Epithelial cell of esophagus (primary cell): ENCODE measurements at regions not wholly inside any gene's neighbourhood (a gene's known extent, or its start where the extent isn't known, plus 50 kb on each side); places are given as distances from the start of the nearest gene placed in this dataset.
A peak's percentile ranks its signal among the peaks of the same experiment; 100 is the strongest.

Experiments
- DNase-seq: peaks from one replicate; pipeline ENCODE4 v3.0.0; 2010; ENCODE audit warnings: low read depth
- H3K4me3 ChIP-seq: 2 replicates; pipeline ENCODE4 v1.5.1; 2011; ENCODE audit warnings: mild to moderate bottlenecking, low read length, control low read depth
- TF ChIP-seq, protein P1 (sequence below): IDR thresholded peaks from 2 replicates; pipeline ENCODE4 v1.5.1; 2011; ENCODE audit warnings: low read depth, mild to moderate bottlenecking, low read length, control low read depth, inconsistent platforms; ENCODE audit not compliant: insufficient read depth; ENCODE audit errors: missing control alignments

DNA sequence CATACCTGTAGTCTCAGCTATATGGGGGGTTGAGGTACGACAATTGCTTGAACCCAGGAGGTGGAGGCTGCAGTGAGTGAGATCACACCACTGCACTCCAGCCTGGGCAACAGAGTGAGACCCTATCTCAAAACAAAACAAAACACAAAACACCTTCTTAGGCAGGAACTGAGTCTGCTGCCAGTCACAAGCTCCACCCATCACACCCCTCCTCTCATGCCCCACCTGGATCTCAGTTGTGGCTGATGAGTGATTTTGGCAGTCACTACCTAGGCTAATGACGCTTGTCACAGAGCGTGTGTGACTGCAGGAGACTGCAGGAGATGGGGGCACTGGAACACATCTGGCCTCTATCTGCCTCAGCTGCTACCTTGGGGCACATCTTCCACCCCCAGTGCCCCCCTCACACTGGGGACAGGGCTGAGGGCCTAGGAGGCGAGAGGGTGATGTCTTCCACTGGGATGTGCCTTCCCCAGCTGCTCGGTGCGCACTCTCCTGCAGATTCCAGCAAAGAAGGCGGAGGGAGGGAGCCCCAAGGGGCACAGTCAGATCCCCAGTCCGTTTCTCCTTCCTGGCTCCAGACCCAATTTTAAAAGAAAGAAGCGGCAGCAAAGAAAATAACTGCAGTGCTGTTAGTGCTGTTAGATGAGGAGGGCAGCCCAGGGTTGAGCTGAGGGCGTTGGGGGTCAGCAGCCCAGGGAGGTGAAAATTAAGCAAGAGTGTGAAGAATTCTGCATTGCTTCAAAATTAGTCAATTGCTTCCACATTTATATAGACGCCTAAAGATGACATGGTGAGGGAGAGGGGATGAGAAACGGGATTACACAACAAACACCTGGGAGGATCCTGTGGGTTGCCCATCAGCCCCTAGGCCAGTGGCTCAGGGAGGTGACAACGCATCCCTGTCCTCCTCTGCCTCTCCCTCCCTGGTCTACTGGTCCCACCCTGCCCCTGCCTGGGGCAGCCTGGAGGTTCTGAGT lies 143.6 kb upstream of the HAAO start:
- no peak overlapping the region for H3K4me3 ChIP-seq
- peak; percentile 69 for DNase-seq
- TF ChIP-seq, protein P1, sequence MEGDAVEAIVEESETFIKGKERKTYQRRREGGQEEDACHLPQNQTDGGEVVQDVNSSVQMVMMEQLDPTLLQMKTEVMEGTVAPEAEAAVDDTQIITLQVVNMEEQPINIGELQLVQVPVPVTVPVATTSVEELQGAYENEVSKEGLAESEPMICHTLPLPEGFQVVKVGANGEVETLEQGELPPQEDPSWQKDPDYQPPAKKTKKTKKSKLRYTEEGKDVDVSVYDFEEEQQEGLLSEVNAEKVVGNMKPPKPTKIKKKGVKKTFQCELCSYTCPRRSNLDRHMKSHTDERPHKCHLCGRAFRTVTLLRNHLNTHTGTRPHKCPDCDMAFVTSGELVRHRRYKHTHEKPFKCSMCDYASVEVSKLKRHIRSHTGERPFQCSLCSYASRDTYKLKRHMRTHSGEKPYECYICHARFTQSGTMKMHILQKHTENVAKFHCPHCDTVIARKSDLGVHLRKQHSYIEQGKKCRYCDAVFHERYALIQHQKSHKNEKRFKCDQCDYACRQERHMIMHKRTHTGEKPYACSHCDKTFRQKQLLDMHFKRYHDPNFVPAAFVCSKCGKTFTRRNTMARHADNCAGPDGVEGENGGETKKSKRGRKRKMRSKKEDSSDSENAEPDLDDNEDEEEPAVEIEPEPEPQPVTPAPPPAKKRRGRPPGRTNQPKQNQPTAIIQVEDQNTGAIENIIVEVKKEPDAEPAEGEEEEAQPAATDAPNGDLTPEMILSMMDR: no peak

DNA sequence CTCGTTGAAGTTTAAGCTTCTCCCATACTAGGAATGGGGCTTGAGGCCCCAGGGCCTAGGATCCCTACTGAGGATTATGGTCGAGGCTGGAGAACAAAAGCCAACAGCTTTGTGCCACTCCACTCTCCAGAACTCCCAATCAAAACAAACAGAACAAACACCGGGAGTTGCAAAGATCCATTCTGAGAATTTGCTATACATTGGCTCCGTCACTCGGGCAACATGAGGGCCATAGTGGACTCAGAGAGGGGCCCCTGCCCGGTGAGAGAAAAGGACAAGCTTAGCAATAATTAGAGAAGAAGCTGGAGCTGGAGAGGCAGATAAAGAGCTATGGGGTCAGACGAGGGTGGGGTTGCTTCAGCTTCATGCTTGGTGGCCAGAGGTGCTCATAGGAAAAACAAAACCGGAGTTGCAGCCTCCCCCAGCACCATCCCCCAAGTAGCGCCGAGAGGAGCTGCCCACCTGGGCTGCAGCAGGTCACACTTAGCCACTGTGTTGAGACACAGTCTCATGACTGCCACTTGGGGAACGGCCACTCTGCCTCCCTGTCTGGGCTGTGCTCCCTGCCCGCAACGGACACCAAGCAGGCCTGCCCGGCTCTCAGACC lies 142.3 kb upstream of the HAAO start:
- H3K4me3 ChIP-seq: no peak overlapping the region
- no peak for DNase-seq
- TF ChIP-seq, protein P1: no peak

DNA sequence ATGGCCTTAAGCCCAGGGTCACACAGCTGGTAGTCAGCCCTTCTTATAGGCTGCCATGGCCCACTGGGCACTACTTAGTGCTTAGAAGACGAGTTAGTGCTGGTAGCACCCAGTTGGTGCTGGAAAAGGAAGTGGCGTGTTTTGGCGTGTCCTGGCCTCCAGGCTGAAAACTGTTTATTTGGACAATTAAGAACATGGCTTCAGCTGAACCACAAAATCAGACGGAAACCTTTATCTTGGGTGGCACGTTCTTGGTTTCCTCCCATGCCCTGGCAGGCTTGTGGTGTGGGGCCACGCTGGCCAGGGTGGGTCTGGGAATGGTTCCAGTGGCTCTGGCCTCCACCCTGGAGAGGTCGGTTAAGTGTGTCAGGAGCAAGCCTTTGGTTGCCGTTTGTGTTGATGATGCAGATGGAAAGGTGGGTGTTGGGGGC lies 141.5 kb upstream of the HAAO start:
- no peak overlapping the region for H3K4me3 ChIP-seq
- TF ChIP-seq, protein P1: no peak
- DNase-seq: peak; percentile 71

DNA sequence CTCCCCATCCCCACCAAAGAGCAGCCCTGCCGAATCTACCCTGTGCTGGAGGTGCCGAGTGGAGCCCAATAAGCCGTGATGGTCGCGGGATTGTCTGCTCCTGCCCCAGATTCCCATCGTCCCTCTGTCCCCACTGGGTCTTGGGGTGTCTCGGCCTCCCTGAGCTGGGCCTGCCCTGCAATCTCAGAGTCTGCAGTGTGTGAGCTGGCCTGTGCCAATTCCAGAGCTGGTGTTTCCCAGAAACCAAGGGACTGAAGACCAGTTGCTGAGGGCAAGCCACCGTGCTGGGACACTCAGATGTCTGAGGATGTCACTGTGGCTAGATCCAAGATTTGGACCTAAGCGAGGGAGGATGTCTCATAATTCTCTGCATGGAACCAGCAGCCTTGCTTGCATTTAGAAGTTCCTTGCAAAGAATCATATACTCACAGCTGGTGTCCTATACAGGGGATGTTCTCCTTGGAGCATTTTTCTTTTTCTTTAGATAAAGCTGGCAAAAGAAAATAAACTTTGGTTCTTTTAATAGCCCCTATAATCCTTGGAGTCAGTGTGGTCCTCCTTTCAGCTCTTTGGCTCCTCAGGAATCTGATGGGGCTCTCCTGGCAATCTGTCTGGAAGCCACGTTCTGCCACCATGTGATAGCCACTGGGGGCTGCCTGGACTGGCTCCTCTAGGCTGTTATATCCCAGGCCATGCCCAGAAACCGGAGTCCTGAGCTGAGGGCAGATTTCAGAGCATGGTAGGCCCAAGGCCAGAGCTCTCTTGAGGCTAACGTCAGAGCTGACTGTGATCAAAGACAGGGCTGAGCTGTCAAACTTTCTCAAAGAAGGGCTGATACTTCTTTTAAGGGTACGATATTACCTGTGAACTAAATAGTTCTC lies 140.1 kb upstream of the HAAO start:
- no peak for DNase-seq
- H3K4me3 ChIP-seq: no peak overlapping the region
- TF ChIP-seq, protein P1: no peak

DNA sequence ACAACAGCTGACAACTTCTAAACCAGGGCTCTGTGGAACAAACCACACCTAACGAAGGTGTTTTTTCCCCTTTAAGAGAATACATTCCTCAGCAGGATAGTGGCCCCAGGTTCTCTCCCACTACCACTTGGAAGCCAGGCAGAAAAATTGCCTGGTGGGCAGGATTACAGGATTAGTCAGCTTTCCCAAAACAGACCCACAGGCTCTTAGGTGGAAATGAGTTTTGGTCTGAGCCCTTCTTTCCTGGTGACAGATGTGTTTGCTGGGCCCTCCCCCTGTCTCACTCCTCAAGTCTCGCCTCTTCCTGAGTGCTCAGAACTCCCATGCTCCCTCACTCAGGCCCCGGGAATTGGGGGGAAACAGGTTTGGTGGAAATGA lies 139.4 kb upstream of the HAAO start:
- DNase-seq: peak; percentile 44
- H3K4me3 ChIP-seq: no peak overlapping the region
- TF ChIP-seq, protein P1: no peak

DNA sequence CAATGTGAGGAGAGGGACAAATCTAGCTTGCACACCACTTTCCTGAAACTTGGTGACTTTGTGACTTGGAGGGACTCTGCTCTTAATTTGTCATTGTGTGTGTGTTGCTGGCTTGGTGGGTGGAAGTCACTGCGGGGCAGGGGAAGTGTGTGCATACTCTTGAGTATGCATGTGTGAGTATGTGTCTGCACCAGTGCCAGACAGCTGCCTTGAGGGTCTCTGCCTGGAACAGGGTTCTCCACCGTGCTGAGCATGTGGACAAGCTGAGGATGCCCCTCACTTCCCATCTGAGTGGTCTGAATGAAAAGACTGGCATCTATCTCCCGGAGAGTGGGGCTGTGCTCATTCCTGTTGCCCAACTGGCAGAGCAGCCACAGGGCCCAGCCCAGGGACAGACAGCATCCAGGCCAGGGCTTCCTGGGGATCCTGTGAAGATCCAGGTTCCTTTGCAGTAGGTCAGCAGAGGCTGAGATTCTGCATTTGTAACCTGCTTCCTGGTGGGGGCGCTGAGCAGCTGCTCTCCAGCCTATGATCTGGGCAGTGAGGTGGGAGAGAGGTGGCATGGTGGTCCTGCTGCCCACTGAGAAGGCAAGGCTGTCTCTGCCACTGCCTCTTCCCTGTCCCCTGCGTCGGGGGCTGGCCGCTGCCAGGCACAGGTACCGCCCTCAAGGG lies 138.9 kb upstream of the HAAO start:
- H3K4me3 ChIP-seq: no peak overlapping the region
- TF ChIP-seq, protein P1: peak; percentile 24
- peak; percentile 18 for DNase-seq
